22Rv1 (cell line): ENCODE measurements at regions not wholly inside any gene's neighbourhood (a gene's known extent, or its start where the extent isn't known, plus 50 kb on each side); places are given as distances from the start of the nearest gene placed in this dataset.

Source experiments
- ZFX ChIP-seq: fragments of 450-650 bp; IDR thresholded peaks from 2 replicates; pipeline ENCODE4 v1.6.1; 2017; ENCODE audit warnings: antibody characterized with exemption, borderline replicate concordance
- TF ChIP-seq, protein P1 (sequence below): fragments of 450-650 bp; IDR thresholded peaks from 2 replicates; pipeline ENCODE4 v1.5.1; 2017; ENCODE audit warnings: mild to moderate bottlenecking

GRCh38 chr10:131681656-131682055 is 219.2 kb upstream of the PPP2R2D start:
- TF ChIP-seq, protein P1, sequence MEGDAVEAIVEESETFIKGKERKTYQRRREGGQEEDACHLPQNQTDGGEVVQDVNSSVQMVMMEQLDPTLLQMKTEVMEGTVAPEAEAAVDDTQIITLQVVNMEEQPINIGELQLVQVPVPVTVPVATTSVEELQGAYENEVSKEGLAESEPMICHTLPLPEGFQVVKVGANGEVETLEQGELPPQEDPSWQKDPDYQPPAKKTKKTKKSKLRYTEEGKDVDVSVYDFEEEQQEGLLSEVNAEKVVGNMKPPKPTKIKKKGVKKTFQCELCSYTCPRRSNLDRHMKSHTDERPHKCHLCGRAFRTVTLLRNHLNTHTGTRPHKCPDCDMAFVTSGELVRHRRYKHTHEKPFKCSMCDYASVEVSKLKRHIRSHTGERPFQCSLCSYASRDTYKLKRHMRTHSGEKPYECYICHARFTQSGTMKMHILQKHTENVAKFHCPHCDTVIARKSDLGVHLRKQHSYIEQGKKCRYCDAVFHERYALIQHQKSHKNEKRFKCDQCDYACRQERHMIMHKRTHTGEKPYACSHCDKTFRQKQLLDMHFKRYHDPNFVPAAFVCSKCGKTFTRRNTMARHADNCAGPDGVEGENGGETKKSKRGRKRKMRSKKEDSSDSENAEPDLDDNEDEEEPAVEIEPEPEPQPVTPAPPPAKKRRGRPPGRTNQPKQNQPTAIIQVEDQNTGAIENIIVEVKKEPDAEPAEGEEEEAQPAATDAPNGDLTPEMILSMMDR, result no peak
- TF ChIP-seq ZFX, result no peak
